HL-60 (cell line): ENCODE measurements at regions not wholly inside any gene's neighbourhood (a gene's known extent, or its start where the extent isn't known, plus 50 kb on each side); places are given as distances from the start of the nearest gene placed in this dataset.

Experiments used
- DNase-seq, 2 experiments: peaks; one replicate each; pipeline ENCODE4 v3.0.0-alpha.2; 2010 to 2020; ENCODE audit warnings: low read depth in 1 of 2, low spot score in 1 of 2
- H3K27ac ChIP-seq: fragments of 250-450 bp; sonication (Bioruptor Pico); replicated peaks from 2 replicates; pipeline ENCODE4 v1.5.1; 2020; ENCODE audit warnings: mild to moderate bottlenecking, moderate library complexity
- H3K27me3 ChIP-seq: fragments of 250-450 bp; sonication (Bioruptor Pico); 2 replicates; pipeline ENCODE4 v1.5.1; 2021; ENCODE audit warnings: mild to moderate bottlenecking, moderate library complexity; ENCODE audit not compliant: insufficient read depth, poor library complexity, severe bottlenecking
- H3K4me3 ChIP-seq: replicated peaks from 2 replicates; pipeline ENCODE4 v1.5.1; 2011; ENCODE audit warnings: mild to moderate bottlenecking, control low read depth, low read length; ENCODE audit not compliant: insufficient read depth
- CTCF ChIP-seq: IDR thresholded peaks from one replicate; pipeline ENCODE4 v1.5.1; 2011; ENCODE audit warnings: low read length, control low read depth, inconsistent platforms; ENCODE audit not compliant: insufficient read depth
- GABPA ChIP-seq: IDR thresholded peaks from 2 replicates; pipeline ENCODE4 v1.6.1; 2012; ENCODE audit warnings: low read depth
- POLR2AphosphoS5 ChIP-seq: IDR thresholded peaks from 2 replicates; pipeline ENCODE4 v1.6.1; 2012; ENCODE audit warnings: low read depth
- SPI1 ChIP-seq: IDR thresholded peaks from 2 replicates; pipeline ENCODE4 v1.6.1; 2012; ENCODE audit warnings: low read depth, mild to moderate bottlenecking, borderline replicate concordance
- TF ChIP-seq, protein P1 (sequence below): IDR thresholded peaks from 2 replicates; pipeline ENCODE4 v1.6.1; 2012; ENCODE audit warnings: low read depth; ENCODE audit not compliant: insufficient replicate concordance

GRCh38 chr10:101289541-101289940, 60.3 kb upstream of the LBX1 start:
- TF ChIP-seq CTCF = no peak
- no peak for TF ChIP-seq SPI1
- no peak for TF ChIP-seq POLR2AphosphoS5
- TF ChIP-seq, protein P1, sequence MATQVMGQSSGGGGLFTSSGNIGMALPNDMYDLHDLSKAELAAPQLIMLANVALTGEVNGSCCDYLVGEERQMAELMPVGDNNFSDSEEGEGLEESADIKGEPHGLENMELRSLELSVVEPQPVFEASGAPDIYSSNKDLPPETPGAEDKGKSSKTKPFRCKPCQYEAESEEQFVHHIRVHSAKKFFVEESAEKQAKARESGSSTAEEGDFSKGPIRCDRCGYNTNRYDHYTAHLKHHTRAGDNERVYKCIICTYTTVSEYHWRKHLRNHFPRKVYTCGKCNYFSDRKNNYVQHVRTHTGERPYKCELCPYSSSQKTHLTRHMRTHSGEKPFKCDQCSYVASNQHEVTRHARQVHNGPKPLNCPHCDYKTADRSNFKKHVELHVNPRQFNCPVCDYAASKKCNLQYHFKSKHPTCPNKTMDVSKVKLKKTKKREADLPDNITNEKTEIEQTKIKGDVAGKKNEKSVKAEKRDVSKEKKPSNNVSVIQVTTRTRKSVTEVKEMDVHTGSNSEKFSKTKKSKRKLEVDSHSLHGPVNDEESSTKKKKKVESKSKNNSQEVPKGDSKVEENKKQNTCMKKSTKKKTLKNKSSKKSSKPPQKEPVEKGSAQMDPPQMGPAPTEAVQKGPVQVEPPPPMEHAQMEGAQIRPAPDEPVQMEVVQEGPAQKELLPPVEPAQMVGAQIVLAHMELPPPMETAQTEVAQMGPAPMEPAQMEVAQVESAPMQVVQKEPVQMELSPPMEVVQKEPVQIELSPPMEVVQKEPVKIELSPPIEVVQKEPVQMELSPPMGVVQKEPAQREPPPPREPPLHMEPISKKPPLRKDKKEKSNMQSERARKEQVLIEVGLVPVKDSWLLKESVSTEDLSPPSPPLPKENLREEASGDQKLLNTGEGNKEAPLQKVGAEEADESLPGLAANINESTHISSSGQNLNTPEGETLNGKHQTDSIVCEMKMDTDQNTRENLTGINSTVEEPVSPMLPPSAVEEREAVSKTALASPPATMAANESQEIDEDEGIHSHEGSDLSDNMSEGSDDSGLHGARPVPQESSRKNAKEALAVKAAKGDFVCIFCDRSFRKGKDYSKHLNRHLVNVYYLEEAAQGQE = no peak
- no peak for TF ChIP-seq GABPA
- Histone ChIP-seq H3K4me3 (no peak overlapping the region), H3K27me3 (peaks cover 70% of the 10 kb centered on the region), H3K27ac (no peak overlapping the region)
- no peak for DNase-seq

DNA sequence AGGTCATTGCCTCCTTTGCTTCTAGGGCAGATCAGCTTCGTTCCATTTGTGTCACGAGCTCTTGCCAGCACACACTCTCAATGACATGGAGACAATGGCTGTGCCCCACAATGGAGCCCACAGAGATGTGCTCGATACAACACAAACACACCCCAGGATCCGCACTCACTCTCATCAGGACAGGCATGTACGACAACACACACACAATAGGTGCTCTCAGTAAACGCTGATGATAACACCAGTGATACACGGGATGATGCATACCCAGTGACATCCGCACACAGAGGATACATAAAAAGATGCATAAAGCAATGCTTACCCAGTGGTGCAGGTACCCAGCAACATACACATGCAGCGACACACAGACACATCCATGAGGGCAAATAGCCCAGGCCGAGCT, 61.2 kb upstream of the LBX1 start:
- DNase-seq = no peak
- Histone ChIP-seq H3K27ac (no peak overlapping the region), H3K4me3 (no peak overlapping the region), H3K27me3 (peaks cover 65% of the 10 kb centered on the region)
- no peak for TF ChIP-seq SPI1
- TF ChIP-seq GABPA = no peak
- TF ChIP-seq POLR2AphosphoS5 = no peak
- TF ChIP-seq, protein P1 = no peak
- TF ChIP-seq CTCF = no peak

GRCh38 chr10:101290881-101291280, 61.6 kb upstream of the LBX1 start:
- no peak for DNase-seq
- TF ChIP-seq, protein P1 = no peak
- TF ChIP-seq SPI1 = no peak
- no peak for TF ChIP-seq GABPA
- no peak for TF ChIP-seq POLR2AphosphoS5
- TF ChIP-seq CTCF = no peak
- Histone ChIP-seq H3K27ac (no peak overlapping the region), H3K27me3 (peaks cover 67% of the 10 kb centered on the region), H3K4me3 (no peak overlapping the region)
